GM21723 (cell line): ENCODE measurements at regions not wholly inside any gene's neighbourhood (a gene's known extent, or its start where the extent isn't known, plus 50 kb on each side); places are given as distances from the start of the nearest gene placed in this dataset.
"Not testable (repeated sequence)": the region's sequence is repeated elsewhere in the genome, so short reads cannot be mapped to it uniquely, and the experiment has no call there.

Experiments
- ATAC-seq: cut with Tn5 transposase; IDR thresholded peaks from one replicate; pipeline ENCODE4 v1.9.1; 2021; ENCODE audit warnings: mild to moderate bottlenecking, moderate library complexity; ENCODE audit not compliant: unreplicated experiment

DNA sequence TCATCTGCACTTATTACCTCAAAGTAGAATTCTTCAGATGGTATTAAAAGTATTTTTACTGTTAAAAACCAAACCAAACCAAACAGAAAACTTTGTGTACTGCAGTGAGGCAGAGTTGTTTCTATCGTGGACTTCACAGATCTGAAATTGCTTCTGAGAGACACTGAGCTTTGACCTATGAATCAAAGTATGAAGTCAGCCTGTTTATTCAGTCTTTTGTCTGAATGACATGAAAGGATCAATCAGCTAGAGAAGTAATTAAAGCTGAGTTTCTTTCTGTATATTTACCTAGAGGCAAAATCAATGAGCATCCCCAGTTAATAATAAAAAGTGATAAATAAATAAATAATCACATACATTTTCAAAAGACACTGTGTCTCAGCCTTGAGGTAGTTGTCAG, 2121.0 kb downstream of the PCDH7 start:
- ATAC-seq: no peak

DNA sequence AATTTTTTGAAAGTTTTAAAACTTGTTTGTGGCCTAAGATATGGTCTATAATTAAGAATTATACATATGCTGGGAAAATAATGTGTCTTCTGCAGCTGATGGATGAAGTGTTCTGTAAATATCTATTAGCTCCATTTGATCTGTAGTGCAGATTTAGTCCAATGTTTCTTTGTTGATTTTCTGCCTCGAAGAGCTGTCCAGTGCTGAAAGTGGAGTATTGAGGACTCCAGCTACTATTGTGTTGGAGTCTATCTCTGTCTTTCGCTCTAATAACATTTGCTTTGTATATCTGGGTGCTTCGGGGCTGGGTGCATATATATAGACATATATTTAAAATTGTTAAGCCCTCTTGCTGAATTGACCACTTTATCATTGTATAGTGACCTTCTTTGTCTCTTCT, 2127.3 kb downstream of the PCDH7 start:
- no peak for ATAC-seq

DNA sequence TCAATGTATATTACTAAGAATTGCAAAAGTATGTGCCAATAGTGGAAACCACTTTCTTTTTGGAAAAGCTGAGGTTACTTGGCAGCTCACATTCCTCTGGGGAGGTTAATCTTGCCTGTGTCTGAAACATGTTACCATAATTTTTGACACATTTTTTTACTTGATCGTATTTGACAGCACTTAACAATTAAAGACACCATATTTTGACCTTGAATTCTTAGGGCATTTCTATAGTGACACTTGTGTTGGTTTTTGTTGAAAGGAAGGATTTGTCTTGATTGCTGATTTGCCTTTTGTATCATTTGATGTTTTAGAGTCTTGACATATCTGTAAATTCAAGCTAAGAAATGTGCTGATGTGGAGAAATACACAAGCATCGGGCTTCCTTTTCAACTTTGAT, 2135.5 kb downstream of the PCDH7 start:
- ATAC-seq: no peak

DNA sequence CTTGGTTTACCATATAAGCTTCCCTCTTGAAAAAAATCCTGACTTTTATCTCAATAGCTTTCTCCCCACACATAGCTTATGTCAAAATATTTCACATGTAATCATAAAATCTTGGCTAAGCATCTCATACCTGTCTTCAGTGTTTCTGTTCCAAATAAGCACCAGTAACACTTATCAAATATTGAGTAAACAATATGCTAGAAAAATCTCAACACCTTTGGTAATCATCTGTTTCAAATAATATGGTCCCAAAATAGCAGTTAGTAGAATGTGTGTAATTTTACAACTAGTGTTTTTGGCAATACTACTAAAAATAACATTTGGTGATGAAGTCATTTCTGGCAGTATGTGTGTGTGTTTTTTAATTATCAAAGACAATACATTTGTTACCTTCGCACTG, 2138.2 kb downstream of the PCDH7 start:
- no peak for ATAC-seq

DNA sequence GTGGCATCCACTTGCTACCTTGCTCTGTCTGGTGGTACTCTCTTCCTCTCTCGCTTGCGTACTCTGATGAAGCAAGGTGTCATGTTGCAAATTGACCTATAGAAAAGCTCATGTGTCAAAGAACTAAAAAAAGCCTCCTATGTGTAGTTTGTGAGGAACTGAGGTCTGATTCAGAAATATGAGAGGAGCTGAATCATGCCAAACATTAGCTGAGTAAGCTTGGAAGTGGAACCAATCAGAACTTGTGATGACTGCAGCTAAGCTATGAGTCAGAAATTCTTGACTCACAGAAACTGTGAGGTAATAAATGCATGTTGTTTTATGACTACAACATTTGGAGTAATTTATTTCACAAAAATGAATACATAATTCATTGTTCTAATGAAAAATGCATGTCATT, 2138.8 kb downstream of the PCDH7 start:
- ATAC-seq: no peak

- no peak for ATAC-seq
Observed at GRCh38 chr4:32864713-32865351, 2144.7 kb downstream of the PCDH7 start.

GRCh38 chr4:32876546-32876945, 2156.4 kb downstream of the PCDH7 start:
- no peak for ATAC-seq

GRCh38 chr4:32879913-32880312, 2159.7 kb downstream of the PCDH7 start:
- no peak for ATAC-seq

- ATAC-seq: no peak
Observed at GRCh38 chr4:32884198-32884597, 2164.0 kb downstream of the PCDH7 start.

DNA sequence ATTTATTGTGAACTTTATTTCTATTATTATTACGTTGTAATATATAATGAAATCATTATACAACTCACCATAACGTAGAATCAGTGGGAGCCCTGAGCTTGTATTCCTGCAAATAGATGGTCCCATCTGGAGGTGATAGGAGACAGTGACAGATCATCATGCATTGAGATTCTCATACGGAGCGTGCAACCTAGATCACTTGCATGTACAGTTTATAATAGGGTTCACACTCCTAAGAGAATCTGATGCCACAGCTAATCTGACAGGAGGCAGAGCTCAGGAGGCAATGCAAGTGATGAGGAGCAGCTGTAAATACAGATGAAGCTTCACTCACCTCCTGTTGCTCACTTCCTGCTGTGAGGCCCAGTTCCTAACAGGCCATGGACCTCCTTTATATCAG, 2170.2 kb downstream of the PCDH7 start:
- no peak for ATAC-seq

GRCh38 chr4:32909053-32909452, 2188.9 kb downstream of the PCDH7 start:
- no peak for ATAC-seq

DNA sequence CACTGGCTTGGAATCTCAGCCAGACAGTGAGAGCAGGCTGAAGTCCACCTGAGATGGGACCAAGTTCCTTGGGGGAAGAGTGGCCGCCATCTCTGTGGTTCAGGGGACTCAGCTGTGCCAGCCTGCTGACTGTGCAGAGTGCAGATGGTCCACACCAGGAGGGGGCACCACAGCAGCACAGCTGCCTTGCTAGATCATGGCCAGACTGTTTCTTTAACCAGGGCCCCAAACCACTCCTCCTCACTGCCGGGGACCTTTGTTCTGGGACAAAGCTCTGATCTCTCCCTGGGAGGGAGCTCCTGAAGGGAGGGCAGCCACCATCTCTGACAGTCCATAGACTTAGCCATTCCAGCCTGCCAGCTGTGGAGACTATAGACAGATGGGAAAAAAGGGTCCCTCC, 2189.6 kb downstream of the PCDH7 start:
- no peak for ATAC-seq

GRCh38 chr4:32917586-32917985, 2197.4 kb downstream of the PCDH7 start:
- no peak for ATAC-seq

DNA sequence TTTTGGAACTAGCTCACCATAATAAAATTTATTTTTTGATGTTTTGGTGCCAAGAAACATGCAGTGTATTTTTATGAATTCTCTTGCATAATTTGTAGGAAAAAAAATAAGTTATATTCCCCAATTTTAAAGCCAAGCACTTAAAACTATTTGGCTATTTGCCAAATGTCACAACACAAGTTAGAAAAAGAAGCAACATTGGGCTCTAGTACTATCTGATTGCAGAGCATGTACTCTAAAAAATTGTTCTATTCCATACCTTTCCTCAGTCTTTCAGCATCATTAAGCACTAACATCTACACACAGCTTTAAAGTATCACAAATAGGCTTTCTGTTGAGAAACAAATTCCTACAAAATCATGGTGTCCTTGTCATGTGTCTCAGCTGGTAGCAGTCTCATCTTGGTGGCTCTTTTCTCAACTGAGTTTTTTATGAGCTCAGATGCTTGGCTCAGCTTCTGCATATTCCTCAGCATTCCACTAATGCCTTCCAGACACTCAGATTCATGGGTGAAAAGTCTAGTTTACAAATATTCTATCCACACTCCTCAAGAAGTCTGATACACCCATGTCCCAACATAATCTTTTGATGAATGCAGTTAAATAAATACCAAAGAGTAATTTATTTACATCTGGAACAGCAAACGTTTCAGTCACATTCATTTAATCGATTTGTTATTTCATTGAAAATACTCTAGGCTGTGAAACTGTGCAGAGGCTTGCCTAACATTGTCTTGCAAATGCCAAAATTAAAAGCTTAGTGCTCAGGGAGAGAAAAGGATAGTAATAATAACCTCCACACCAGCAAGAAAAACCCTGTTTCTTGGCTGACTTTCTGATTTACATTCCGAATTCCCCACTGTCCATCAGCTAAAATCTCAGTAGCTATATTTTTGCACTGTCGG, 2209.9 kb downstream of the PCDH7 start:
- no peak for ATAC-seq

DNA sequence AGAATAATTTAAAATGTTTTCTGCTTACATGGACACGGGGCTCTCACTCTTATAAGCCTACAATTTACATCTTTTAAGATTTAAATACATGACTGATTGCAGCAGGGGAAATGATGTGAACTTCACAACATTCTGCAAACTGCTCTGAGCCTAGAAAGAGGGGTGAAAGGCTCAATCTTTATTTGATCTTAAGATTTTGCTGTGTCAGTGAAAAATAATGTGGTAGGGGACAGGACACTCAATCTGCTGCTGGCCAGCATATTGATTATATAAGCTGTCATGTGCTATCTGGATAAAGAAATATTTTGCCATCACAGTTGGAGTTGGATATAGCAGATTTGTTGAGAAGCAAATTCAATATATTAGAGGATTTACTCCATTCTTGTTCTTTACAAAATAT, 2210.5 kb downstream of the PCDH7 start:
- no peak for ATAC-seq

DNA sequence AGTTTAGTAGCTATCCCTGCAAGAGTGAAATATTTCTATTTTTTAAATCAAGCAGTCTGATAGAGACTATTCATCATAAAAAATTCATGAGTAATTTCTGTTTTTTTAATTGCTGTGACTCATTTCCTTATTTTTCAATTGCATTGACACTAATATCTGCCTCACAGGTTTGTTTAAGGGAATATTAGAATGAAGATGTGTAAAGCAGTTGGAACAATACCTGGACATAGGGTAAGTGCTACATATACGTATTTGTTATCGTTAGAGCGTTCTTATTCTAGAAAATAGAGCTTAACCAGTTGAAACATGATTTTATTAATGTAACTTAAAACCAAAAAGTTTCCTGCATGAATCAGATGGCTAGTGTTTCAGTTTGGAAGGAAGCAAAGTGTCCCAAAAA, 2211.3 kb downstream of the PCDH7 start:
- no peak for ATAC-seq

- ATAC-seq: no peak
Observed at GRCh38 chr4:32932156-32932555, 2212.0 kb downstream of the PCDH7 start.

GRCh38 chr4:32939222-32939621, 2219.1 kb downstream of the PCDH7 start:
- not testable (repeated sequence) for ATAC-seq

- ATAC-seq: no peak
Observed at GRCh38 chr4:32950866-32951265, 2230.7 kb downstream of the PCDH7 start.

DNA sequence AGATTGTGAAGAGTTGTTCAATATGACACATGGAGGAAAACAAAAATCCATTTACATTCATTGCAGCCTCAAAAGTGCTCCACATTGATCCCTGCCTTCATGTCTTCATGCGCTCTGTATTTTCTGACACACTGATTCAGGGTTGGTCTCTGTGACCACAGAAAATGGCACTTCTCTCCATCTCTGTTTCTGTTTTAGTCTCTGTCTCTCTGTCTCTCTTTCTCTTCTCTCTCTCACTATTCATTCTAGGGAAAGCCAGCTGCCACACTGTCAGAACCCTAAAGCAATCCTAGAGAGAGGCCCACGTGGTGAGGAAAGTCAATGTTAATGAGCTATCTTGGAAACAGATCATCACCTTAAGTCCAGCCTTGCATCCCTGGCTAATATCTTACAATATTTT, 2238.4 kb downstream of the PCDH7 start:
- ATAC-seq: no peak

GRCh38 chr4:32962100-32962499, 2241.9 kb downstream of the PCDH7 start:
- ATAC-seq: no peak

DNA sequence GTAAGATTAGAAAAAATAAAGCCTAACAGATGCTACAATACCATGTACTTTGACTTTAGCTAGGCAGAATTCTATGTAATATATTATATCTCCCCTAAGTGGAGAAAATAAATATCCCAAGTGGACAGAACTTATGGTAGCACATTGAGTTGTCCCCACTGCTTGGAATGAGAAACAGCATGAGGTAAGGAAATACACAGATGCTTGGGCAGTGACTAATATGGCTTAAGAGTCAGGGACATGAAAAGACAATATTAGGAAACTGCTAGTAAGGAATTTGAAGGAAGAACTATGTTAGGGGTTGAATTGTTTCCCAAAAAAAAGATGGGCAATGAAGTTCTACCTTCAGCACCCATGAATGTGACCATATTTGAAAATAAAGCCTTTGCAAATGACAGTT, 2265.1 kb downstream of the PCDH7 start:
- no peak for ATAC-seq
